GM12891 (cell line): ENCODE measurements at regions not wholly inside any gene's neighbourhood (a gene's known extent, or its start where the extent isn't known, plus 50 kb on each side); places are given as distances from the start of the nearest gene placed in this dataset.

Experiments used
- DNase-seq: peaks from one replicate; pipeline ENCODE4 v3.0.0; 2011; ENCODE audit warnings: low spot score; ENCODE audit not compliant: insufficient read length
- FAIRE-seq: peaks from 2 replicates; lab custom pipeline; 2011; peaks lifted over from hg19 to GRCh38; lab: Jason Lieb, UNC
- PAX5 ChIP-seq: IDR thresholded peaks from 2 replicates; pipeline ENCODE4 v1.6.1; 2011; ENCODE audit warnings: low read length, moderate library complexity, mild to moderate bottlenecking; ENCODE audit not compliant: insufficient read depth, severe bottlenecking
- POLR2A ChIP-seq: IDR thresholded peaks from 2 replicates; pipeline ENCODE4 v1.6.1; 2011; ENCODE audit warnings: low read depth, low read length, control low read depth
- POLR2AphosphoS5 ChIP-seq: IDR thresholded peaks from 2 replicates; pipeline ENCODE4 v1.6.1; 2011; ENCODE audit warnings: low read depth, low read length, control low read depth
- POU2F2 ChIP-seq: IDR thresholded peaks from 2 replicates; pipeline ENCODE4 v1.6.1; 2011; ENCODE audit warnings: low read depth, mild to moderate bottlenecking, control low read depth, low read length, moderate library complexity
- SPI1 ChIP-seq: IDR thresholded peaks from 2 replicates; pipeline ENCODE4 v1.6.1; 2011; ENCODE audit warnings: low read depth, low read length, control low read depth
- TAF1 ChIP-seq: IDR thresholded peaks from 2 replicates; pipeline ENCODE4 v1.6.1; 2011; ENCODE audit warnings: low read depth, low read length, control low read depth

DNA sequence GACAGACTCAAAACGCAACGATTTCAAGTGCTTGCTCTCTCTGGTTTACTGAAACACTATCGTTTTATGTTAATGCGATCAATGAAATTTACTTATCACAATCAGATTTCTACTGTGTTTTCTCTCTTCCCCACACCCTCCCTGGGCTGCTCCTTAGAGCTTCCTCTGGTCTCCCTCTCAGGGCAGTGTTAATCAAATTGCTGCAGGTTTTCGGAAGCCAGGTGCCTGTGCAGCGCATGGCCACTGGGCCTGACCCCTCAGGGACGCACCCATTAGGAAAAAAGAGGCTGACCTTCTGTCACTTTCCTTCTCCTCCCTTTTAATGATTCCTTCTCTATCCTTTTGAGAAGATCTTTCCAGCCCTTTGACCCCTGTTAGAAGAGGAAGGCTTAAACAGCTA, 134.5 kb upstream of the ONECUT1 start:
- no peak for DNase-seq
- no peak for TF ChIP-seq TAF1
- TF ChIP-seq POLR2AphosphoS5 = no peak
- no peak for TF ChIP-seq POU2F2
- TF ChIP-seq PAX5 = no peak
- TF ChIP-seq POLR2A = no peak
- TF ChIP-seq SPI1 = no peak
- FAIRE-seq = no peak

DNA sequence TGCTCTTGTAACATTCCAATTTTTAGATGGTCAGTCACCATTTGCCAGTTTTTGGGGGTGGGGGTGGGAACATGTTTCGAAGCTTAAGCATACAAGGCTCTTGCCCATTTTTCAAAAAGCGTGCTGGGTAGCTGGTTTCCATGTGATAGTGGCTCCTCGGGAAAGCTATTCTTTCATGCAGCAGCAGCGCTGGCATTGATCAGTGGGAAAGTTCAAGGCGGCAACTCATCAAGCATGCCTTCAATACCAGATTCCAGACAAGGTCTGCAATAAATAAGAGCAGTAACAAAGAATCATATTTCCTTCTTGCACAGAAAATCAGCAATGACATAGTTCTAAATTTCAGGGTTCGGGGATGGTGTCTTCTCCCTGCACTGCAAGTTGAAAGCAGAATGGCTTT, 133.5 kb upstream of the ONECUT1 start:
- DNase-seq = no peak
- no peak for FAIRE-seq
- TF ChIP-seq POLR2AphosphoS5 (no peak), POLR2A (no peak), POU2F2 (no peak), TAF1 (no peak), SPI1 (no peak), PAX5 (no peak)

DNA sequence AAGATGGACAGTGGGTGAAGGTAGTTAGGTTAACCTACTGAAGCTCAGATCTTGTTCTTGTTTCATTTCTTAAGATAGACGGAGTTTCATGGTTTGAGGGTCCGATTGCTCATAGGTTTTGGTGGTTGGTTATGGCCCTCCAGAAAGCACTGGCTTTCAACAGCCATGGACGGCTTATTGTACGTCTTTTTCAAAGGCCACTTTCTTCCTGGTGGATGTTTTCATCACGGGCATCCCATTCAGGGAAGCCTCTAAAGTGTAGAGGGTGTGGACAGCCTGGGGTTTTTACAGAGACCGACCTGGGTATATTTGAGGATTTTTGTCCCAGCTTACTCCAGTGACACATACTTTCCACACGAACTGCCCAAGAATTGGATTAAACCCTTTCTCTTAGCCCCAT, 132.7 kb upstream of the ONECUT1 start:
- DNase-seq = no peak
- FAIRE-seq = no peak

DNA sequence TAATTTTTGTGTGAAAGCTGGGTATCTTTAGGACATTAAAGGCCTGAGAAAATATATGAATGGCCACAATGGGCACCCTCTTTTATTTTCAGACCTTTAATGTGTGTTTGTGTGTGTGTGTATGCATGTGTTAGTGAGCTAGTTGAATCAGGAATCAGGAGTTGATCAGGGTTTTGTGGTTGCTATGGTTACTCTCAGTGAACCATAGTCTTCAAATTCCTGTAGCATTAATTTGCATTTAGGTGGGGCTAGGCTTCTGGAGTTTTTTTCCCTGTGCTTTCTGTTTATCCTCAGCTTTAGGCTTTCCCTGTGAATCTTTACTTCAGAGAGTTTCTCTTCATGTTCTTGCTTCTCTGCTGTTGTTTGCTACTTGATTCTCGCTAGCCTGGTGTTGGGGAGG, 122.0 kb upstream of the ONECUT1 start:
- TF ChIP-seq SPI1 (no peak), TAF1 (no peak), PAX5 (no peak), POLR2A (no peak), POU2F2 (no peak), POLR2AphosphoS5 (no peak)
- DNase-seq = no peak
- no peak for FAIRE-seq

More for the DNA sequence above, 132.7 kb upstream of the ONECUT1 start:
- TF ChIP-seq PAX5 (no peak), POU2F2 (no peak), POLR2AphosphoS5 (no peak), POLR2A (no peak), SPI1 (no peak)

DNA sequence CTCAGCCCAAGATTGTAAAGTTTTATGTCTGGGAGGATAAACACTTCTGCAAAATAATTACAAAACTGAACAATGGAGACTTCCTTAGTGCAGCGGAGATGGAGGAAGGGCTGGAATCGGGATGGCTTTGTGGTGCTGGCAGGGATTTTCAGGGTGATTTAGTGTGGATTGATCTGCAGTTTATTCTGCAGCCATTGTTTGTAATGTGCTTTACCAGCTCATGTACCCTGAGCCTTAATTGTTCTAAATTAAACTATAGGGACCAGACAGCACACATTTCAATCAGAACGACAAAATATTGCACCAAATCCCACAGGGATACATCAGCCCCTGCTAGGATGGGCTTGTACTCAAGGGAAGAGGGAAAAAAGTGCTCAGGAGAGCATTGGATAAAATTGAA, 103.2 kb upstream of the ONECUT1 start:
- DNase-seq (no peak), FAIRE-seq (no peak)
- TF ChIP-seq PAX5 = no peak
- no peak for TF ChIP-seq POLR2A

DNA sequence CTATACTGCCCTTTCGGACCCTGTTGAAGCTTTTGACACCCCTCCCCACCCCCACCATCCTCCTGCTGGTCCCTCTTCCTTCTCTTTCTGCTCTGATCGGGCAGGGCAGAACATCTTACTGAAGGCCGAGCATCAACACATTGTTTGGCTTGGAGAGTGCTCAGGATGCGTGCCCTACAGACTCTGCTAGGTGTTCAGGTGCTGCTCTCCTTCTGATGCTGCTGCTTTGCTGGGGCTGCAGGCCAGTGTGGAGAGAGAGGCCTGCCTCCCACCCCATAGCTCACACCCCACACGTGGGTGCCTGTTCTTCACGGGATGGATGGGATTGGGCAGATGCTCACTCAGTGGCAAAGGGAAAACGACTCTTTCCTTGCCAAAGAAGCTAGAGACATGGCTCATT, 89.8 kb upstream of the ONECUT1 start:
- DNase-seq = no peak
- TF ChIP-seq TAF1 = no peak
- TF ChIP-seq POU2F2 = no peak
- no peak for TF ChIP-seq POLR2A
- TF ChIP-seq SPI1 = no peak
- no peak for TF ChIP-seq PAX5
- TF ChIP-seq POLR2AphosphoS5 = no peak
- FAIRE-seq = no peak

DNA sequence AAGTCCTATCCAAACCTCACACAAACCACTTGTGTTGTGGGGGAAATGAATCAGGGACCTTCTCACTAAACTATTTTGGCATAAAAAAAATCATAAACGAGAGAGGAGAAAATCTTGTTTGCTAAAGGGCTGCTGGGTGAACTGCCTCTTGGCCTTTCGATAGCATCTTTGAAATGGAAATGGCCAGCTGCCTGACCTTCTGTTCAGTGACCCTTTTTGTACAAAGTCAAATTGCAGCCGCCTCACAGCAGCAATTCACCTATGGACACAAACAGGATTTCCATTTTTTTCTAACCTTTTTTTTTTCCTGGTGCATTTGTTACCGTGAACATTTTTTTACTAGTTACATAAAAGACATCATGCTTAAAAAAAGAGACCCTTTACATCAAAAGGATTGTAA, 89.0 kb upstream of the ONECUT1 start:
- no peak for FAIRE-seq
- no peak for DNase-seq
- TF ChIP-seq POLR2AphosphoS5 (no peak), PAX5 (no peak)

DNA sequence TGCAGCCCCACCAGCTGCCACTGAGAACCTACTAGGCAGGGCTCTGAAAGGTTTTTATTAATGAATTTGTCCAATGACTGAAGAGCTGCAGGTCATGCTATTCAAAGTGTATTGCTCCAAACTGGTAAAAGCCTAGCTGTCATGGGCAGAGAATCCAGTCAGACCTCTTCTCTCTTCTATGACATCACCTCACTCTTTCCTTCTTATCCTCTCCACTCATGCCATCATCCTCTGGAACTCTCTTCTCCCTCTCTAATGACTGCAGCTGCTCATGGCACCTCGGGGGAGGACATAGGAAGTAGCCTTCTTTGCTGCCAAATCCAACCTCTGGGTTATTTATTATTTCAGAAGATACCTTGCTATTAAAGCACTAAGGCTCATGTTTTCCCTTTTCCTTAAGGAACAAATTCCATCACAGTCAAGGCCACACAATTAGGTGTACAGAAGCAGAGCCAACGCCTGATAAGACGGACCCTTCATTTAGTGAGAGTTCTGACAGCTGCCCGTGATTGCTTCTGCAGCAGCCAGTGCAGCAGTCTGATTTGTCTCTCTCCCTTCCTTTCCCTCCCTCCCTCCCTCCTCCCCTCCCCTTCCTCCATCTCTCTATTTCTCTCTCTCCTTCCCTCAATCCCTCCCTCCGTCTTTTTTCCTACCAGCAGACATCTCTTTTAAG, 87.0 kb upstream of the ONECUT1 start:
- DNase-seq (no peak), FAIRE-seq (no peak)
- TF ChIP-seq POLR2AphosphoS5 = no peak
- TF ChIP-seq SPI1 = no peak
- no peak for TF ChIP-seq TAF1
- TF ChIP-seq PAX5 = no peak
- TF ChIP-seq POU2F2 = no peak
- no peak for TF ChIP-seq POLR2A

DNA sequence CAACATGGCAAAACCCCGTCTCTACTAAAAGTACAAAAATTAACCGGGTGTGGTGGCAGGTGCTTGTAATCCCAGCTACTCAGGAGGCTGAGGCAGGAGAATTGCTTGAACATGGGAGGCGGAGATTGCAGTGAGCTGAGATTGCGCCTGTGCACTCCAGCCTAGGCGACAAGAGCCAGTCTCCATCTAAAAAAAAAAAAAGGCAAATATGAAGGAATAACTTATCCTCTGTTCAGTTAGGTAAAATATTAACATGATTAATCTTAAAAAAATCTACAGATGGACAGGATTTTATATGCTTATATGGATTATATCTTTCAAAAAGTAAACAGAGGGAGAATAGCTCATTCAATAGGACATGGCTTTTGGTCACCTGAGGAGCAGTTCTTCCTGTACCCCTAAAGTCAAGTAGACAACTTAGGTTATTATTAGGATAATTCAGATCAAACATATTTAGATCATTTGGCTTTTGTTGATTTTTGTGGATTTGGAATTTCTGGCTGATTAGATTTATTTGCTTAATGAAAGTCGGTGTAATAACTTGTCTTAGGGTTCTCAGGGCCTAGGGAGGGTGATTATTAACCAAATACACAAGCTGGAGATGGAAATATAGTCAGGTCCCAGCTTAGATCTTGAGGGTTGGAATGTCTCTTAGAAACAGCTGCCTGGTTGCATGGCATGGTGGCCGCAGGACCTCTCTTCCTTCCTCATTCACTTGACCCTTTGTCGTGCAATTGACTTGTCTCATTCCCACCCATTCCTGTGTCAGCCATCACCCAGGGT, 82.1 kb upstream of the ONECUT1 start:
- FAIRE-seq = no peak
- no peak for DNase-seq
- no peak for TF ChIP-seq POLR2AphosphoS5
- TF ChIP-seq SPI1 = no peak
- no peak for TF ChIP-seq POLR2A
- TF ChIP-seq TAF1 = no peak
- TF ChIP-seq PAX5 = no peak
- no peak for TF ChIP-seq POU2F2

DNA sequence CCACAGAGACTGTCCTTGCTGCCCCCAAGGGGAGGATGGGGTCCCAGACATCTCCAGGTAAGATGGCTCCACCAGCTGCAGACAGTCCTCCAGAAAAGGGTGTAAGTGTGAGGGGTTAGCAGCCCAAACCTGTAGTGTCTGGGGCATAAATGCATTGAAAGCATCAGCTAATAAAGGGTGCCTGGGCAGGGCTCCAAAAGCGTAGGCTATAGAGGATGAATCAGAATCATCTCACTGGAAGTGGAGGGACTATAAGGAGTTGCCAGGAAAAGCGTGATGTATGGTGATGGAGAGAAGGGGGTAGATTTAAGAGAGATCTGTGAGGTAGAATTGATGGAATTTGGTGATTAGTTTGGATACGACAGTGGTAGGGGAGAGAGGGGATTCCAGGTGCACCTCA, 79.9 kb upstream of the ONECUT1 start:
- no peak for FAIRE-seq
- no peak for DNase-seq
- no peak for TF ChIP-seq POLR2AphosphoS5
- no peak for TF ChIP-seq POU2F2
- no peak for TF ChIP-seq SPI1
- no peak for TF ChIP-seq TAF1
- no peak for TF ChIP-seq POLR2A
- TF ChIP-seq PAX5 = no peak
